ENCODE measurements at regions not wholly inside any gene's neighbourhood (a gene's known extent, or its start where the extent isn't known, plus 50 kb on each side); places are given as distances from the start of the nearest gene placed in this dataset.
A peak's percentile ranks its signal among the peaks of the same experiment; 100 is the strongest.

- Histone ChIP-seq H3K27me3 (ENCODE audit: control insufficient read depth, insufficient read depth, low read length) (no peaks in the 10 kb centered on the region), H3K36me3 (ENCODE audit: control insufficient read depth, insufficient read depth, low read length) (no peaks in the 10 kb centered on the region), H3K4me3 (ENCODE audit: low read depth, low read length) (no peak overlapping the region)
- POLR2A ChIA-PET, result no interaction called here
- no peak for DNase-seq (ENCODE audit: low read depth)
- CTCF ChIA-PET, result interaction anchor here (1.4 to 1.8 kb wide), 2 partner anchors 13 to 261 kb away, joined by 4 to 10 read pairs; no protein-coding TSS in a partner anchor
- TF ChIP-seq, protein P1, sequence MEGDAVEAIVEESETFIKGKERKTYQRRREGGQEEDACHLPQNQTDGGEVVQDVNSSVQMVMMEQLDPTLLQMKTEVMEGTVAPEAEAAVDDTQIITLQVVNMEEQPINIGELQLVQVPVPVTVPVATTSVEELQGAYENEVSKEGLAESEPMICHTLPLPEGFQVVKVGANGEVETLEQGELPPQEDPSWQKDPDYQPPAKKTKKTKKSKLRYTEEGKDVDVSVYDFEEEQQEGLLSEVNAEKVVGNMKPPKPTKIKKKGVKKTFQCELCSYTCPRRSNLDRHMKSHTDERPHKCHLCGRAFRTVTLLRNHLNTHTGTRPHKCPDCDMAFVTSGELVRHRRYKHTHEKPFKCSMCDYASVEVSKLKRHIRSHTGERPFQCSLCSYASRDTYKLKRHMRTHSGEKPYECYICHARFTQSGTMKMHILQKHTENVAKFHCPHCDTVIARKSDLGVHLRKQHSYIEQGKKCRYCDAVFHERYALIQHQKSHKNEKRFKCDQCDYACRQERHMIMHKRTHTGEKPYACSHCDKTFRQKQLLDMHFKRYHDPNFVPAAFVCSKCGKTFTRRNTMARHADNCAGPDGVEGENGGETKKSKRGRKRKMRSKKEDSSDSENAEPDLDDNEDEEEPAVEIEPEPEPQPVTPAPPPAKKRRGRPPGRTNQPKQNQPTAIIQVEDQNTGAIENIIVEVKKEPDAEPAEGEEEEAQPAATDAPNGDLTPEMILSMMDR (IDR thresholded peaks at IDR 0.05; ENCODE audit: insufficient read depth, low read depth, low read length), result no peak
These were observed 1146.1 kb upstream of the TMEM132C start for GRCh38 chr12:127120851-127121250.

GRCh38 chr12:127121494-127122084 lies 1145.4 kb upstream of the TMEM132C start:
- TF ChIP-seq, protein P1 (IDR thresholded peaks at IDR 0.05; ENCODE audit: insufficient read depth, low read depth, low read length), result no peak
- no peak for DNase-seq (ENCODE audit: low read depth)
- ChIA-PET POLR2A (no interaction called here), CTCF (interaction anchor here (1.4 to 1.8 kb wide), 2 partner anchors 13 to 260 kb away, joined by 4 to 10 read pairs; no protein-coding TSS in a partner anchor)
- no peaks in the 10 kb centered on the region for H3K27me3 ChIP-seq (ENCODE audit: control insufficient read depth, insufficient read depth, low read length)
- no peaks in the 10 kb centered on the region for H3K36me3 ChIP-seq (ENCODE audit: control insufficient read depth, insufficient read depth, low read length)
- no peak overlapping the region for H3K4me3 ChIP-seq (ENCODE audit: low read depth, low read length)

GRCh38 chr12:127125607-127126259 lies 1141.2 kb upstream of the TMEM132C start:
- ChIA-PET POLR2A (no interaction called here), CTCF (interaction anchor here (1.2 kb wide), 1 partner anchor 17 kb away, joined by 3 read pairs; no protein-coding TSS in a partner anchor)
- DNase-seq (ENCODE audit: low read depth), result peak; percentile 41
- no peak overlapping the region for H3K4me3 ChIP-seq (ENCODE audit: low read depth, low read length)
- TF ChIP-seq, protein P1 (IDR thresholded peaks at IDR 0.05; ENCODE audit: insufficient read depth, low read depth, low read length), result no peak
- no peaks in the 10 kb centered on the region for H3K27me3 ChIP-seq (ENCODE audit: control insufficient read depth, insufficient read depth, low read length)
- H3K36me3 ChIP-seq (ENCODE audit: control insufficient read depth, insufficient read depth, low read length), result no peaks in the 10 kb centered on the region

- POLR2A ChIA-PET, result no interaction called here
- CTCF ChIA-PET, result interaction anchor here (0.7 to 1.2 kb wide), 2 partner anchors 18 to 79 kb away, joined by 3 read pairs; no protein-coding TSS in a partner anchor
- TF ChIP-seq, protein P1 (IDR thresholded peaks at IDR 0.05; ENCODE audit: insufficient read depth, low read depth, low read length), result no peak
- Histone ChIP-seq H3K36me3 (ENCODE audit: control insufficient read depth, insufficient read depth, low read length) (no peaks in the 10 kb centered on the region), H3K27me3 (ENCODE audit: control insufficient read depth, insufficient read depth, low read length) (no peaks in the 10 kb centered on the region), H3K4me3 (ENCODE audit: low read depth, low read length) (no peak overlapping the region)
- no peak for DNase-seq (ENCODE audit: low read depth)
These were observed 1140.7 kb upstream of the TMEM132C start for GRCh38 chr12:127126260-127126628.

DNA sequence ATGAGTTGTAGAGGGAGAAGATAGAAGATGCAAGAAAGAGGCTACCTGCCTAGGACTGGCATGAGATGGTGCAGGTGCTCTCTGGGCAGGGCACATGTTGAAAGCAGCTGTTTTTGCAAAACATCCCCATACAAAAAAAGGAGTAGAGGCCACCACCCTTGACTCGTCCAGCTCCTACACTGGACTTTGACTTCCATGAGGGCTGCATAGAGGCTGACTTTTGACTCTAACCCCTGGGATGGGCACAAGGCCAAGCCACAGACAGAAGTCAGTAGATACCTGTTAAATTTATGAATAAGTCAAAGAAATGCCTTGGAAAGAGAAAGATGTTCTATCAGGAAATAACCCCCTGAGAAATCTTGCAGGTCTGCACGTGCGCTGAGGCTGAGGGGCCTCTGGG lies 1139.1 kb upstream of the TMEM132C start:
- H3K36me3 ChIP-seq (ENCODE audit: control insufficient read depth, insufficient read depth, low read length), result no peaks in the 10 kb centered on the region
- H3K27me3 ChIP-seq (ENCODE audit: control insufficient read depth, insufficient read depth, low read length), result no peaks in the 10 kb centered on the region
- ChIA-PET POLR2A (no interaction called here), CTCF (no interaction called here)
- DNase-seq (ENCODE audit: low read depth), result no peak
- TF ChIP-seq, protein P1 (IDR thresholded peaks at IDR 0.05; ENCODE audit: insufficient read depth, low read depth, low read length), result no peak
- H3K4me3 ChIP-seq (ENCODE audit: low read depth, low read length), result no peak overlapping the region
